EL (cell line): ENCODE measurements at regions not wholly inside any gene's neighbourhood (a gene's known extent, or its start where the extent isn't known, plus 50 kb on each side); places are given as distances from the start of the nearest gene placed in this dataset.
A peak's percentile ranks its signal among the peaks of the same experiment; 100 is the strongest.

ENCODE experiments used
- DNase-seq: peaks from one replicate; pipeline ENCODE4 v3.0.0-alpha.2; 2016

DNA sequence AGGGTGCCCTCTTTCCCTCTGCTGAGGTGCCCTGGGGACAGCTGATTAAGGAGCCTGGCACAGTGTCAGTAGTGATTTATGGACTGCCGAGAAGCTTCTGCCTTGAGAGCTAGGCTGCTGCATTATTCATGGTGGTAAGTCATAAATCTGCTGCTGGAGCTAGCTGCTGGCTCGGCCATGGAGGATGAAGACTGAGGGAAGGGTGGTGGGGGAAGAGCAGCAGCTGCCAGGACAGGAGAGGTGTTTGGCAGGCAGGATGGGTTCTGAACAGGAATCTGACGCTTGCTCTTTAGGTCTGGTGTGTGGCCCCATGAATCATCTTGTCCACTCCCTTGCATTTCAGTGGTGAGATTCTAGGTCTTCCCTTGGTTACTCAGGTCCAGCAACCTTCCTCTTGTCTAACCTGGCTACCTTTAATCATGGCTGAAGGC lies 296.3 kb downstream of the DYSF start:
- peak; percentile 75 for DNase-seq

DNA sequence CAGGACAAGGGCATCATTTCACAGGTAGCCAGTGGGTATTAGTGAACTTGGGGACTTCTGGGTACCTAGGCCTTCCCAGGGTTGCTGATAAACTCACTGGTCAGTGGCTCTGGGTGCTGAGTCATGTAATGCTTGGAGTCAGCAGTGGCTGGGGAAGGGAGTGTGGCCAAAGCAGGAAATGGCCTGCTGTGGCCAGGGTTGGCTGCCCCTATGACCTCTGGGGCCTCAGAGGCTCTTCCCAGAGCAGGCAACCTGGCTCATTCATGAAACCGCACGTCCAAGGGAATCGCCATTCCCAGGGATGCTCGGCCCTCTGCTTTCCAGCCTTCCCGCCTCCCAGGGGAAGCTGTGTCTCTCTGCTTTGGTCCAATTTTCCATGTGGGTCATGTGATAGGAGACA lies 294.9 kb downstream of the DYSF start:
- DNase-seq, result peak; percentile 64

DNA sequence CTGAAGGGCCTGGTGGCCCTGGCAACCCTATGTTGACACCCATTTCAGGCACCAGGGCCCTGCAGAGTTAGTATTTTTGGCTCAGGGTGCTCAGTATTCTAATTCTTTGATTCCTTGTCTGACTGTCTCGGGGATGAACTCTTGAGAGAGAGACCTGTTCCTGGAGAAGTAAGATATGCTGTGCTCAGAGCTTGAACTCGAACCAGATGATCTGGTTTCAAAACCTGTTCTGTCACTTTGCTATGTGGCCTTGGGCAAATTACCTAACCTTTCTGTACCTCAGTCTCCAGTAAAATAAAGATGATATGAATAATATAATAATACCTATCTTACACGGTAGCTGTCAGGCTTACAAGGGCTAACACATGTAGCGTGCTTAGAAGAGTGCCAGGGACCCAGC lies 294.2 kb downstream of the DYSF start:
- DNase-seq, result no peak

DNA sequence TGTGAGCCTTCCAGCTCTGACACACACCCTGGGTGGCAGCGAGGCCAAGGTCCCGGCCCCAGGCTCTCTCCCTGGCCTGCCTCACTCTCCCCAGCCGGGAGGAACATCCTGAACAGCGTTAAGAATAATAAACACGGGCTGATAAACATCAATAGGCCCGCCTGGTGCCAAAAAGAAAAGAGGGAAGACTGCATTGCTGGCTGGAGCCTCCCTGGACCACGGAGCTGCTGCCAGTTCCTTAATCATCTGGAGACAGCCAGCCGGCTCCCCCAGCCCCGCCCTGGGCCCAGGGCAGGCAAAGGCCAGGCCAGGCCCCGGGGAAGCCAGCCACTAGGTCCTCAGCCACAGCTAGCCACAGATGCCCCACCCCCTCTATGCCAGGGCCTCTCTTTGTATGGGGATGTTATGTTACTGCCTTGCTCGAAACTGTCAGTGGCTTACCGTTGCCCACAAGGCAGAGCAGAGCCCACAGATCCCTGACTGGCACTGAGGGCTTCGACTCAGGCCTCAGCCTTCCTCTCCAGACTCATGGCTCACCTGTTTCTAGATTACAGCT lies 293.7 kb downstream of the DYSF start:
- DNase-seq, result peak; percentile 64

DNA sequence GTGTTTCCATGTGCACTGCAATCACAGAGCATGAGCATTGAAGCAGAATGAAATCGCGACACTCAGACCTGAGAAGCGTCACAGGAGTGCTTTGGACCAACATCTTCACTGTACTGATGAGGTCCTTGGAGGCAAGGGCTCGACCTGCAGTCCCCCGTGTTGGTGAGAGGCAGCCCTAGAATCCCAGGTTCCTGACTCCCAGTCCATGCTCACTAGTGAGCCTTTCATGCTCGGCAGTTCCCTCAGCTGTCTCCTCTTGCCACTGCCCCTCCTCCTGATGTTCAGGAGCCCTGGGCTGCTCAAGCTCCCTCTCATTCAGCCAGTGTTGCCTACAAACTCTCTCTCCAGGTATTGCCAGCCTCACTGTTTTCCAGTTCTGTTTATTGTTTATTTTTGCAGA lies 291.4 kb downstream of the DYSF start:
- no peak for DNase-seq

DNA sequence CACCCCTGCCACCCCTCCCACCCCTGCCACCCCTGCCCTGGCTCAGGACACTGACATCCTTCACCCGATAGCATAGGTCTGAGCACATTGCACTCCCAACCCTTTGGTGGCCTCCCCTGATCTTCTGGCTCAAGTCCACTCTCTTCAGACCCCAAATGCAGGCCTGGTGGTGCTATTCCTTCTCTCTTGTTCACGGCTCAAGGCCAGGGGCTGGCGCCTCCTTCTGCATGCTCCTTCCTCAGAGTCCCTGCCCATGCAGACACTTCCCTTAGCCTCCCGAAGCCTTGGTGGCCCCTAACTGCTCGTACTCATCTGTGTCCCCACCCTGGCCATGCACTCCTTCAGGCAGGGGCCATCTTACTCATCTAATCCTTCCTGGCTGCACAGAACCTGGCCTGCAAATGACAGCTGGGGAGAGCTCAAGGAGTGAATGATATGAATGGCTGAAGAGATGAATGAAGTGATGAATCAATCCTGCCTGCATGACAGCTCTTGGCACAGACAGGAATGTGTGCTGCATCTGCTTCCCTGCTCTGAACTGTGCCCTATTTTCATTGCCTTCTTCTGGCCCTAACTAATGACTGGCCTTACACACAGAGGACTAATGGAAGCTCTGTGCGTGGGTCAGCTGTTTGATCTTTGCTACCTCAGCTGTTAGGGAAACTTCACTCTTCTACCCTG lies 290.8 kb downstream of the DYSF start:
- DNase-seq, result no peak

DNA sequence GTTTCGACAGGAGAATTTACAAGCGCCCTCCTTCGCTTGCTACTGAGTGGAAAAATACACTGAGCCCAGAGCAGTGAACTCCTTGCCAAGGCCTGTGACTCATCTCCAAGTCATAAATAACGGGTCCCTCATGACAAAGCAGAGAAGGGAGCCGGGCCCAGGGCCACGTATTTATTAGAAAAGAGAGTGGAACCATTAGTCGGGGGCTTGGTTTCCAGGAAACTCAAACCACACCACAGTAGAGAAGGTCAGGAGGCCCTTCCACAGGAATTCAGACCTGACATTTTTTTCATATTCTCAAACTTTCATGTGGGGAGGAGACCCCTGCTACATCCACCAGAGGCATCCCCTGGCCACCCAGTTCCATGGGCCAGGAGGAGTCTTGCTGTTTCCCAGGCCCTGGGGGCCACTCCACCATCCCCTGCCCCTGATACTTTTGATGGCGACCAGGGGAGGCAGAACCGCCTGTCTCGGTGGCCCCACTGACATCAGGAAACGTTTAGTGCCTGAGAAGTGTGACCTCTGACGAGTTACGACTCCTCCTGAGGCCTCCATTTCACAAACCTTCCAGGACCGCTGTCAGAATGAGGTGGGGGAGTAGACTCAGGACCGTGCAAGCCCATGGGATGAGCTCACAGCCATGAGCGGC lies 289.7 kb downstream of the DYSF start:
- DNase-seq, result peak; percentile 93

DNA sequence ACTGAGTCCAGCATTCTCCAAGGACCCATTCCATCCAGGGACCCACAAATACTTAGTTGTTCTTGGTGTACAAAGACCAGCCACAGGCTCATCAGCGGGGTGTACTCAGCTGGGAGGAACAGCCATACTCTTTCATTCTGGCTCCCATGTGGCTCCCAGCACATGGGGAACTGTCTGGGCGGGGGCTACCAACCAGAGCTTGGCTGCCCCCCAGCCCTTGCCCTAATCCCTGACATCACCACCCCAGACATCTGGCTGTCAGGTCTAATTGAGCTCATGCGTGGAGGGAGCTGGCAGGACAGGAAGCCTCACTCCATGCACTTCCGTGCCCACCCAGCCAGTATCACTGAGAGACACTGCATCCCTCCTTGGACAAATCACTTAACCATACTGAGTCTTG lies 283.6 kb downstream of the DYSF start:
- no peak for DNase-seq

DNA sequence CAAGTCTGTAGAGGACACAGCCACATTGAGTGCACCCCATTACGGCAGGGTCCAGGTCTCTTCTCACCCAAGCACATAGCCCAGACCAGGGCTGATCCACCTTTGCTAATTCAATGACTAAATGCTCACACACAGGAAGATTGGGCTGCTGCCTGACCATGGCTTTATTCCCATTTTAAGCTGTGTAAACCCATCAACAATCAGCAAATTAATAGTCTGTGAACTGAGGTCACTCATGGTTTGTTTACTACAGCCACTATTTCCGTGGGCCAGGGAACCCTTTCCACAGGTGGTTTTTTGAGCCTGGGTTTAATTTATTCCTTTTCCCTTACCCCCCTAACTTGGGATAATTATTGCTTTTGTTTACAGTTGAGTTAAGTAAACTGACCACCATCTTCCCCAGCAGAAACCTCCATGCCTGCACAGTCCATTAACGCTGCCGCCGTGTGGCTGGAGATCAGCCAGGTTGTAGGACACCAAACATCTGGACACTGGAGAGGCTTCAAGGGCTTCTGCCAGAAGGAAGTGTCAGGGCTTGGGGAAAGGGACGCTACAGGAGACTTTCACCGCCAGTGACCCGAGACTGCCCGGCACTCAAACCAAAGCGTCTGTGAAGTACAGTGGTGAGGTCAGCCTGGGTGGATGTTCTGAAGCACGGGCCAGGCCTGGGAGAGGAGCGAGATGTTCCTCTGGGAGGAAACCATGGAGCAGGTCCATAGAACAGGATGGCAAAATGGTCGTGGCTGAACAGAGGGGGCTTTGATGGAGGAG lies 282.9 kb downstream of the DYSF start:
- DNase-seq, result no peak
